ENCODE measurements at regions not wholly inside any gene's neighbourhood (a gene's known extent, or its start where the extent isn't known, plus 50 kb on each side); places are given as distances from the start of the nearest gene placed in this dataset.

DNA sequence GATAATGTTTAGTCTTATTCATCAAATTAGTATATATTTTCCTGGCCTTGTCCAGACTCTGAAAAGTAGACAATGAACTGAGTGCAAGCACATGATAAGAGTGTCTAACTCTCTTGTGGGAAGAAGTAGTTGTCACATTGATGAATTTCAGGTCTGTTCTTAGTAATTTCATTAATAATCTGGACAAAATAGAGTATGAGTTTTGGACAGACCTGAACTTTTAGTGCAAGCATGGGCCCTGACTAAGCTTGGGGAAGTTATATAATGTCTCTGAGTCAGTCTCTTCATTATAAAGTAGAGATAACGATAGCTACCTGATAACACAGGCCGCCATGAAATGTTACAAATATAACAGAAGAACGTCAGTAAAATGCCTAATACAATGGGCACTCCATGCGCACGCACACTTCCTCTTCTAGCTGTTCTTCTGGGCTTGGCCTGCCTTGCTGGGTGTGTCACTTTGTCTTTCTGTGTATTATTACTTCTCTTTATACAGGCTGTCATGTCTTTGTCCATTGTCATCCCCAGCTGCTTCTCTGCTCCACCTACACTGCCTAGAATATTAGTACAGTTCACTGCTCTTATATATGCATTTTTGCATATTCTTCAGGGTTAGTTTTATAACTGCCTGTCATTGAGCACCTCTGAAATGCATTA, 129.1 kb upstream of the HTR2A start:
- DNase-seq = peak in 1 of 2 donors; percentile 15

DNA sequence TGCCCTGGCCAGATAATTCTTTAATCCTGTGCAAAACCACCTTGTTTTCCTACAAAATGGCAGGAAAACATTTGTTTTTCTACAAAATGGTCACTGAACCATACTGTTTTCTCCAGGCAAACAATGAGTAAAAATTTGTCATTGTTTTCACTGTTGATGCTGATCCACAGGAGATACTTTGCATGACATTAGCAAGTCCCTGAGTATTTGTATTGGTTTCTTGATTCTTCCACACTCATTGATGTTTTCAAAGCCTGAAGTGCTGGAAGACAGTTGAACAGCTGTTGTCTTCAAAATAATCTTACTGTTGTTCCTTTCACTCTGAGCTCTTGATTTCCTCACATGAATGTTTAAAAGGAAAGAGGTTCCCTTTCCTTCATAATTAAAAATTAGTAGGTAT, 123.1 kb upstream of the HTR2A start:
- no peak for DNase-seq

DNA sequence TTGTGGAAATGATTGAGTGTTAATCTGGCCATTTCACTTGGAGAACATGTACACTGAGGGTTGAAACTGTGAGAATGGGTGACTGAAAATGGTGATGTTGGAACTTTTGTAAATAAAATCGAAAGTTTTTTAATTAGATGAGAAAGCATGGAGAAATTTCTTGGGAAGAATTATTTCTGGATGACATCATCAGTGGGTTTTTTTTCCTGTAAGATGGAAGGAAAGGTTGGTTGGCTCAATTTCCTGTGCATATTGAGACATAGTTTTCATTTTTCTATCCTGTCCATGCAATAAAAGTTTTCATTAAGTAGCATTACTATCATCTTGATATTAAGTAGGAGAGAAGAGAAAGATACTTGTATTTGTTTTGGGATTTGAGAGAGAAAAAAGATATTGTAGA, 120.6 kb upstream of the HTR2A start:
- no peak for DNase-seq

DNA sequence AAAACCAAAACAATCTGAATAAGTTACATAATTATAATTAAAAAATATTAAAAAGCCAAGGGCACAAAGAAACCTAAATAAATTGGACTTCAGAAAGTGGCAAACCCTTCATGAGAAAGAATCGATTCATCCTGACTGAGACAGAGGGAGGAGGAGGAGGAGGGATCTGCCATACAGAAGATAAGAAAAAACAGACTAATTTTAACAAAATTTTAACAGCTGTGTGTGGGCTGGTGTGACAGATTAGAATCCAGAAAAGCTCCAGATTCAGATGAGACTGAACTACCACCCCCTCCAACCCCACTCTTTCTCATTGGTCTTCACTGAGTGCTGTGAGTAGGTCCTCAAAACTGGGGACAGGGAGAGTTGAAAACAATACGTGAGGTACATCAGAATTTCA, 111.5 kb upstream of the HTR2A start:
- no peak for DNase-seq

DNA sequence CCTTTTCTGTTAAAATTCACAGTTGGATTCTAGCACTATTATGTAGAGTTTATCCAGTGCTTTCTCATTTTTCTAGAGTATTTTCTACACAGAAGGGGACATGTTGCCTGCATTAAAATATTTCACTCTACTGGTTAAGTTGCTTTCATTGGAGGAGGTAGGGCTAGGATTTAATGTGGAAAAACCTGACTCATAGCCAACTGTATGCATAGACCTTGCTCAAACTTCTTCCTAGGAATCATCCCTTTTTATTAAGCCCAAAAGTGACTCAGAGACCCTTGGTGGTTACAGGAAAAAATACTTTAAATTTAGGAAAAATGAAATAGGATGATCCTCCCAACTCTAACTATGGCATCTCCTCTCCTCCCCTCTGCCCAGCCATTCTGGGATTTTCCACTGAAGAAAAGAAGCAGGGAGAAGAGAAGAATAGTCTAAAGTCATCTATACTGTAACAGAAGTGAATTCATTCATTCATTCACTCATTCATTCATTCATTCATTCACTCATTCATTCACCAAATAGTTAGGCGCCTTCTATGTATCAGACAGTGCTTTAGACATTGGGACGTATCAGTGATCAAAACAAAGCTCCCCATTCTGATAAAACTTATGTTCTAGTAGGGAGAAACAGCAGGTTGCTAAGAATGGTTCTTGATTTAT, 109.0 kb upstream of the HTR2A start:
- DNase-seq = no peak

DNA sequence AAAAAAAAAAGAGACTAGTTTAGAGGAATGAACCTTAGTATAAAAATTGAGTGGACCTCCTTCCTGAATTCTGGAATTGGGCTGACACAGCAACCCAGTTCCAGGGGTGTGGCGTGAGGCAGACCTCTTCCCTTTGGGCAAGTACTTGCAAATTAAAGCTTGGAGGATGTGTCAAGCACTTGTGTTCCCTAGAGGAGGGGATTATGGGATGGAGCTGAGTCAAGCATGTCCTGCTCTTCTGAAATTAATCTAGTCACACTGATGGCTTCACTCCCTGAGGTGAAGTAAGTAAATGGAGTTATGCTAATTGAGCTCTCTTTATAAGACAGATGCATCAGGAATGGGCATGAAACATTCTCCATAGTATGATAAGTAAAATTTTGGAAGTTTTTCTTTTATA, 107.7 kb upstream of the HTR2A start:
- DNase-seq = no peak

DNA sequence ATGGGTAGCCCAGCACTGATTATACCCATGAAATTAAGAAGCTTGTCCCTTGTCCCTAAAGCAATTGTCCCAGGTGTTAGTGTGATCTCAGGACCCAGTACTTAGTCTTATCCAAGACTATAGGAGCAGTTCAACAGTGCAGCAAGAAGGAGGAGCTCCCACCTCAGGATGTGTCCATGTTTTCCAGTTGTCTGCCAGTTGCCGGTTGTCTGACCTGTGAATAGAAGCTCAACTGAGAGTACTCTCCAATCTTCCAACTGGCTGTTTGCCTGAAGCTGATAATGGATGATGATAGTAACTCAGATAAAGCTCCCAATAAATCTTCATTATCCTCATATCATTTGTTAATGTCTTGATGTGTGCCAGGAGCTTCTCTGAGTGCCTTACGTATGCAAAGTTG, 107.2 kb upstream of the HTR2A start:
- DNase-seq = no peak

DNA sequence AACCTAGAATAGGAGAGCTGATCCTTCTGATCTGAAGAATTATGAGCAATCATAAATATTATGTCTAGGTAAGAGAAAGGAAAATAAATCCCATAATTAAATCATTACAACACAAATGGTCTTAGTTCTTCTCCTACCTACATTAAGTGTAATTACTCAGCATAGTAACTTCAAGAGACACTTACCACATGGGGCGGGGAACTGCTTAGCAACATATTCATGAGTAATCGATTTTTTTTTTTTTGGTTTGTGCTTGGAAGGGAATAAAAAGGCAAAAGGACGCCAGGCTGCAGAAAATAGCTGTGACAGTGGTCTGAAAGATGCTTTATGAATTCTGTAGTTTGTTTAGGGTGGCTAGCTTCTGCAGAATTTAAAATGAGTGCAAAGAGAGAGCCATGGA, 103.3 kb upstream of the HTR2A start:
- no peak for DNase-seq

DNA sequence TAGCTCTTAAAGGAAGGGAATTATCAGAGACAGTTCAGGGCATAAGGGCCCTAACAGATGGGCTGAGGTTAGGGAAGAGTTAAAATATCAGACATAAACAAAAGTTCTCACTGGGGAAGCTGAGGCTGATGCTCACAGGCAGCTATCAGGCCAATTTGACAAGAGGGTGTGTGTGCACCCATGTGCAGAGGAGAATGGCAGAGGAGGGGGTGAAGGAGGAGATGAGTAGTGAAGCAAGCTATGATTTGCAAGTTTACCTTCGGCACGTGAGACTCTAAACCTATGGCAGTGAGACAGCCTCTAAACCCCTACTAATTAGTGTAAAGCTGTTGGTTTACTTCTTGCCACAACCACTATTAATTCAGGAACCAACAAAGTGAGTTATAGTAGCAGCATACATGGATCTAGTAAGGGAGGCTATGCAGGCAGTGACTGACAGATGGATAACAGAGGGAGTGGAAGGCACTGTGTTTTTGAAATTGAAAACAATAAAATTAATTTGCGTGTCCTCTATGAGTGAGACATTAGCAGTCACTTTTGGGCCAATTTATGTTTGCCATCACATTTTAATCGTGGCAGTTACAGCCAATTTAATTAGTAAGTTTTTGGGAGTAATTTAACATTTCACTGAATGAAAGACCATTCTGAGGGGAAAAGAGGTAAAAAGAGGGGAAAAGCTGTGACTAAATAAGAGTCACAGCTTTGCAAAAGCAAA, 99.6 kb upstream of the HTR2A start:
- DNase-seq = no peak

DNA sequence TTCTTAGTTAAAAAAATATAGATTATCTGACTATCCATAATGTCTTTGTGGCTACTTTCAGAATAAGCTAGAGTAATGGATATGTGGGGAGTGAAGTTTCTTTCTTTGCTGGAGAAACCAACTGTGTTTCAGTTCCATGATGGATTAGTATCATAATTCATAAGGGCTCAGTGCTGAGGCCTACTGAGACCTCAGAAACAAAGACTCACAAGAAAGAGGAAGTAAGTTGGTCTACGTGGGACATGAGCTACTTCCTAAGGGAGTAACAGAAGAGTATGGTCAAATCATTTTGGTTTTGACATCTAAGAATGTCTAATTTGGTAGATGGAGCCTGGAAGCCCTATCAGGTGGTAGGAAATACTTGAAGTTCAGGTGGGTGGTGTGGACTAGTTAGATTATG, 99.0 kb upstream of the HTR2A start:
- no peak for DNase-seq

DNA sequence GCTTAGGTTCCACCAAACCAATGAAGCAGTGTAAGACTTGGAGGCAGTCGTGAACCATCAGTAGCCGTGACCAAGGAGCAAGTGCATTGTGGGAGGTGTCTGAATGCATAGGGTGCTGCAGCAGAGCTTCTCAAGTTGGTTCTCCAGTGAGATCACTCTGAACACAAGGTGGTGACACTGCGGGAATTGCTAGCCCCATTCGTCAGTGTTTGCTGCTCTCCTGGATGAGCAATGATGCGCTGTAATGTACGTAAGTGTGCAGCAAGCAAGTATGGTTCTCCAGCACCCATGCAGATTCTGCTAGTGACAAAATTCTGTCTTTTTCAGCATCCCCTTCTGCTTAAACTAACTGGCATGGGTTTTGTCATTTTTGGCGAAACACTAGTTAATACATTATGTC, 97.6 kb upstream of the HTR2A start:
- DNase-seq = no peak

DNA sequence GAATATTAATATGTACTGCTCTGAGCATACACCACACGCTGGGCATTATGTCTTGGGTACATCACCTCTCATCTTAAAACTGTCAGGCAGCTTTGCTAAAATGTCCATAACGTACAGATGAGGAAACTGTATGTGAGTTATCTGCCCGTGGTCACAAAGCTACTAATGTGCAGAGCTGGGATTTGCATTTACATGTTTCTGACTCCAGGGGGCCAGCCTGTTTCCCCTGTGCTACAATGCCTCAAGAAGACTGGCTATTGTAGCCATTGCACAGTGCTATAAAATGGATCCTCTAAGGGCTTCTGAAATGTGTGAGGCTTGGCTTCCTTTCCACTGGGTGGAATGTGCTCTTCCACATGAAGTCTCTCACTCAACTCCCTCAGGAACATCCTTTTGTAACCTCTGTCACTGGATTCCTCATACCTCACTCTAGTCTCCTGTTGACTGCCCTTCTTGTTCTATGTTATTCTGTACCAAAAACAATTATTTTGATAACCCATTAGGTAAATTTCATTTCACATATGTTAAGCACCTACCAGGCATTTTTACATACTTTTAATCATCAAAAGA, 95.6 kb upstream of the HTR2A start:
- DNase-seq = no peak

DNA sequence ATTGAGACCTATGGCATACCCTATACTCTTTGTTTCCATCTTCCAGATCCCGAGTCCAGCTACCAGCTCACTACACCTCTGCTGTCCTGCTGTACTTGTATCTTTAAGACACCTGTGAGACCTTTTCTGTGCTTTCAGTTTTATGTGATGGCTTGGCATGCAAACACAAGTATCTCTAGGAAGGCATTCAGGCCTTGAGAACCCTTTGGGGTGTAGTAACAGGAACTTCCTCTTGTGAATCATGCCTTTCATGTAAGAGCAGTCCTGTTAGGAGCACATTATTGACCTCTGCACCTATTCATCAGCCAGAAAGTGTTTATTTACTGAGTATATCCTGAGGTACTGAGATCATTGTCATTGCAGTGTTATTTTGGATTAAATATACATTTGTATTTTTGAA, 87.0 kb upstream of the HTR2A start:
- DNase-seq = peak in 1 of 2 donors; percentile 4

DNA sequence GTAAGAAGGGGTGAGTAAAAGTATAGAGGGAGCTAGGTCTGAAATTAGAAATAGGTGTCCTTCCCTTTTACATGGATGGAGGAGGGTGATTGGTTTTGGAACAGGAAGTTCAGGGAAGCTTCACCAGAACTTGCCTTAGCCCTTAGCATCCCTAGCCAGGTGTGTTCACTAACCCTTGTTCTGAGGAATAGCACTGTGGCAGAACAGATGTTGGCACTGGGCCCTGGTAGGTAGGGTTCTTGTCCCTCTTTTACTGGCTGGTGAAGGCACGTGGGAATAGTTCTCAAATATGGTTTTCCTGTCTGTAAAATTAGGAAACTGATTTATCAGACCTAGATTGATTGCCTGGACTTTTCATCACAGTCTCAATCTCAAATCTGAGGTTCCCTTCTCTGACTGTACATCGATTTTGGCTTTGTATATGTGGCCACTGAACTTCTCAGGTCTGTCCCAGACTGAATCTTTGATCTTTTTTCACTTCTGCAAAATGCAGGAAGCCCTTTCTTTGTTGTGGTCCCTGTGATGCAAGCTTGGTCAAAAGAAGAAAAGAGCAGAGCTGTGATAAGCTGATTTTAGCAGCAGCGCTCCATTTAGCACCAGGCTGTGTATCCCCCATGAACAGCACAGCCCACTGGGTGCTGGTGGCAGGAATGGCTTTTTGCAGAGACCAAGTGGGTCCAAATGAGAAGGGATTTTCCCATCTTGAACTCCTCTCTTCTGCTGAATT, 86.2 kb upstream of the HTR2A start:
- DNase-seq = peak; percentile 7 to 41

DNA sequence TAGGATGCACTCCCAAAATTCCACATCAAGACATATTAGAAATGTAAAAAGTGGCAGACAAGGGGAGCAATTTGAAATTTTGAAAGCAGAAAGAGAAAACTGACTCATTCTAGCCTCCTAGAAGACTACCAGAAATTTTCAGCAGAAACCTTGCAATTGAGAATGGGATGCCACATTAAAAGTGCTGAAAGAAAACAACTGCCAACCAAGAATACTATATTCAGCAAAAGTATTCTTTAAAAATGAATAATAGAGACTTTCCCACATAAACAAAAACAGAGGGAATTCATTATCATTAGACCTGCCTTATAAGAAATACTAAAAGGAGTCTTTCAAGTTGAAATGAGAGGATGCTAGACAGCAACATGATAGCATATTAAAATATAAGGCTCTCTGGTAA, 78.3 kb upstream of the HTR2A start:
- DNase-seq = no peak

DNA sequence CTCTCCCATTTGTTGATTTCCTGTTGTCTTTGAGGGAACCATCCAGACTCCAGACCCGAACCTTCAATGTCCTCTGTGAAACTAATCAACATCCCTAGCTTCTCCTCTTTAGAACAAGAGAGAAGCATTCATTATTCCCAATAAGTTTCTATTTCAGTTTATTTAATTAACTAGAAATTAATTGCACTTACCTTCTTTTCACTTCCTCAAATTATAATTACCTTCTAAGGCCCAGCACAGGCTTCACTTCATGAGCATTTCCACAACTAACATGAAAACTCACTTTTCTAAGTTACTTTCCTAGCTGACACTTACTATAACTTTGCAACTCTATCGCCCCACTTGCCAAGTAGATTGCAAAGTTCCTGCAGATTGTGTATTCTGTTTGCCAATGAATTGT, 71.6 kb upstream of the HTR2A start:
- DNase-seq = no peak

DNA sequence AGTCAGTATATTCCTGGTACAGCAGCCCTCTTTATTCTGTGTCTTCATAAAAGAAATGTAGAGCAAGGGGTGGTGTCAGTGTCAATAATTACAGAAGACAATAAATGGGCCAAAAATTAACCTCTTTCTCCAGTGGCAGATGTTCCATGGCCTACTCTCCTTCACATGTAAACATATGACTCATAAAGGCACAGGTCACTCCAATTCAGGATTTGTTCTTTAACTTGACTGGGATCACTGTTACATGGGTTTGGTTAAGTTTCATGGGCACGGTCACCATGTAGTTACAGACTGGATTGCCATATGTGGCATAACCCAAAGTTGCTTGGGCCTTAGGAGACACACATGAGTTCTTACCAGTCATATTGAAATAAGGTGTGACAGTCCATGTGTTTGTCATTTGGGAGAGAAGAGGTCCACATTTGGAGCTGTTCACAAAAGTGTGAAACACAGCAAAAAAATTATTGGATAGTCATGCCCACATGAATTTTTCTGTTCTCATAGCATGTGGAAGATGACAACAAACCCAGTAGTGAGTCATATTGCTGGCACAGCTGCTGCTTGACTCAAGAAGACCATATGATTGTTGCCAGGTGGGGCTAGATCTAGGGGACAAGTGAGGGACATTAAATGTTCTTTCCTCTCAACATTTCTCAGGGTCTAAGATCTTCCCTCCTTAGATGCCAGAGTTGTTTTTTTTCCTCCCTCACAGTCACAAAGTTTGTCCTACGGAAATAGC, 68.1 kb upstream of the HTR2A start:
- no peak for DNase-seq

DNA sequence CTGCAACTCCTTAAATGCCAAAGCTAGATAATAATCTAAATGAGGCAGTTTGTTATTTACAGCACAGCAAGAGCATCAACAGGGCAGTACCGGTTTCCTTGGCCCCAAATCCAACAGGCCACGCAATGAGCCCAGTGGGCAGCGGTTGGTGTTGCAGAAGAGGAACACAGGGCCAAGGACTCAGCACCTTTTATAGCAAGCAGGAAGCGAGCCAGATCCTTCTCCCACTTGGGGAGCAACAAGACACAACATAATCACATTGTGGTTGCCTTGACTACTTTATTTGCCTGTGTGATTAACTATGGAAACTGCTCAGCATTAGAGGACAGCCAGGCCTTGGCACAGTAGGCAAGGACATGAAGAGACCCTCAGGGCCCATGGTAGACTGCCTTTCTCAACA, 67.1 kb upstream of the HTR2A start:
- no peak for DNase-seq

DNA sequence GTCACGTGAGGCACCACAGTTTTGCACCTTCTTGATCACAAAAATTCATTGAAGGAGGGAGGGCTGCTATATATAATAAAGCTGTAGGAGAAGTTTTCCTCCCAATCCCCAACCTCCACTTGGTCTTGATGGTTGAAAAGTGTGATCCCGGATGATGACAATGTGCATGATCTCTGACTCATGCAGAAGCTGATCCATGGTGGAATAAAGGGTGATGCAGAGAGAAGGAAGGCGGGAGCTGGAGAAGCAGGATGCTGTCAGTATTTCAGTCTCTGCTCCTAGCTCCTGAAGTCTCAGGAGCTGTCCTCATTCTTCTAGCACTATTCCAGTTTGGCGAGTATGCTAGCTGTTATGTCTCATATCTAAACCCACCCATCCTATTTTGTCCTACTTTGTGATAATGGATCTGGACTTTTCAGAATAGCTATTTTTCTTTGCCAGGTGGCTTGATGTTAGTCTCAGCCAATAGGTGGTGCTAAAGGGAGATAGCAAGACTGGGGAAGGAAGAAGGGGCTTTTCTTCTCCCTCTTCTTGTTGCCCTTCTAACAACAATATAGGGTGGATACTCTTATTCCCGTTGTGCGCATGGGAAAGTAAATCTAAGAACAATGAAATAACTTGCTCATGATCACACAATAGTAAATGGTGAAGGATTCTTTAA, 65.6 kb upstream of the HTR2A start:
- no peak for DNase-seq

DNA sequence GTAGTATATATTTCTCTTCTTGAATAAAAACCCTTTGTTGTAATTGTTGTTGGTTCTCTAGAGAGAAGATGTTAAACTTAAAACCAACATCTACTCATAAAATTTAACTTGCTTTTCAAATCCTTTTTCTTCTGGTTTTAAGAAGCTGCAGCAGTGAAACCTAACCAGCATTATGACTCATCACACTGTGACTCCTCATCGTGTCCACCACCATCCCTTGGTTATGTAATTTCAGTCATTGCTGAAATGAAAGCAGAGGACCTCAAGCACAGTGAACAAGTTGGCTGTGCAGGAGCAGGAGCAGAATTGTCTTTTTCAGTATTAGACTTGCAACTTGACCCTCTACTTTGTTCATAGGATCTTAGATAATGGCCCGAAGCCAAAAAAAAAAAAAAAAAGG, 64.9 kb upstream of the HTR2A start:
- peak in 1 of 2 donors; percentile 20 for DNase-seq

DNA sequence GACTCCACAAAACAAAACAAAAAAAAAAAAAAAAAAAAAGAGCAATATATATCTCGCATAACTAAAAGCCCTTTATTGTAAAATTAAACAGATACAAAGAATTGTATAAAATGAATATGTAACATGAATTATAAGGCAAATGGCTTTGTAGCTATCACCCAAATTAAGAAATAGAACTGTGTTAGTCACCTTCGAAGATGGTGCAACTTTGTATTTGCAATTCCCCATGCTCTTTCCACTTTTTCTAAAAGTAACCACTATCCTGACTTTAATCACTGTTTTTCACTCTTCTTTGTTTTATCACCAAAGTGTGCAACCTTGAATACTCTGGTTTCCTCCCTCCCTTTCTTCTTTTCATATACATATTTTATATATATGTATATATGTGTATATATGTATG, 57.1 kb upstream of the HTR2A start:
- no peak for DNase-seq

DNA sequence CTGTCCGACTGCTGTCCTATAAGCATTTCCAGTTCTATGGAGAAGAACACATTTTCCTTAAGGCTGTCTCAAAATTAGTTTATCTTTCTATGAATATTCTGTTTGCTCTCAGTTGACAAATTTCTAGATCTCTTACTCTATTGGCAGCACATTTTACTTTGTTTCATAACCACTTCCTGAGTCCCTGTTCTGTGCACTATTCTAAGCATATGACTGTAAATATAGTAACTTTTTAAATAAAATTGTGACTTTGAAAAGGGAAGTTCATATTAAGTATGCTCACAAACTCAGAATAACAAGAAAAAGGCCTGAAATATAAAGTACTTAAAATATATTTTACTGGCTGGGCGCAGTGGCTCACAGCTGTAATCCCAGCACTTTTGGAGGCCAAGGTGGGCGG, 56.5 kb upstream of the HTR2A start:
- DNase-seq = no peak
